T-helper 9 cell (primary cell): ENCODE measurements at regions not wholly inside any gene's neighbourhood (a gene's known extent, or its start where the extent isn't known, plus 50 kb on each side); places are given as distances from the start of the nearest gene placed in this dataset.
"Not testable (repeated sequence)": the region's sequence is repeated elsewhere in the genome, so short reads cannot be mapped to it uniquely, and the experiment has no call there.

Experiments
- DNase-seq: peaks from one replicate; pipeline ENCODE4 v3.0.0-alpha.2; 2020

DNA sequence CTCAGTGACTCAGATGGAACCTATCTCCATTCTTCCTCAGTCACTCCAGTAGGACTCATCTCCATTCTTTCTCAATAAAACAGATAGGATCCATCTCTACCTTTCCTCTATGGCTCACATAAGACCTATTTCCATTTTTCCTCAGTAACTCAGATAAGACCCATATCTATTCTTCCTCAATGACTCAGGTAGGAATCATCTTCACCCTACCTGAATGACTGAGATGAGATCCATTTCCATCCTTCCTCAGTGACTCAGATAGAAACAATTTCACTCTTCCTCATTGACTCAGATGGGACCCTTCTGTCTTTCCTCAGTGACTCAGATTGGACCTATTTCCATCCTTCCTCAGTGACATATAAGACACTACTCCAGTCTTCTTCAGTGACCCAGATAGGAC lies 165.1 kb downstream of the FBXO4 start:
- no peak for DNase-seq

DNA sequence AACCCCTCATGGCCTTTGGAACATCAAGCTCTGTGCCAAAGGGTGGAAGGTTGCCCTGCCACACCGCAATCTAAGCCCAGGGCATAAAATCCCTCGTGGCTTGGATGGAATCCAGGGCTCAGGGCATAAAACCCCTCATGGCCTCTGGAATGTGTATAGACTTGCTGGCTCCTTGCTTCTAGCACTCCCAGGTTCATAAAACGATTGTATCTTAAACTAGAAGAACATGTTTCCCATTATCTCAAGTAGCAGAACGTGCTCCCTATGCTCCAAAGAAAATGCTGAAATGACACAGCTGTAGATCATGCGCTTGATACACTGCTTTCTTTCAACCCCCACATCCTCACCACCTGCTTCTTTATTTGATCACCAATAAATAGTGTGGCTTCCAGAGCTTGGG lies 174.8 kb downstream of the FBXO4 start:
- DNase-seq, result not testable (repeated sequence)

- no peak for DNase-seq
Measured at GRCh38 chr5:42108468-42108867, 183.4 kb downstream of the FBXO4 start.

GRCh38 chr5:42109006-42109572 lies 184.0 kb downstream of the FBXO4 start:
- DNase-seq, result no peak

GRCh38 chr5:42115721-42116120 lies 190.6 kb downstream of the FBXO4 start:
- DNase-seq, result not testable (repeated sequence)

GRCh38 chr5:42120070-42120469 lies 195.0 kb downstream of the FBXO4 start:
- DNase-seq, result no peak

DNA sequence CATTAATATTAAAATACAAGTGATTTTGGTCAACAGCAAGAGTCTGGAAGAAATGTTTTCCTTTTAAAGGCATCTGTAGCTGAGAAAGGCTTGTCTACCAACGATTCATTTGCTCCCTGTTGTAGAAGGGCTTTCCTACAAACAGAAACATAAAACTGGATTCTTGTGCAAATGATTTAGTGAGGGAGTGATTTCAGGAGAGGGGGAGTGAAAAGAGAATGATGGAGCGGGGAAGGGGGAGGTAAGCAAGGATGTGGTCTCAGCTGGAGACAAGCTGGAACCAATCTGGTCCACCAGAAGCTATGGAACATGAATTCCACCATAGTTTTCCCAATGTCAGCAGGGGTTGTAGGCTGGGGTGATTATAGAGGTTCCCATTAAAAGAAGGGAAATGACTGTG lies 196.3 kb downstream of the FBXO4 start:
- no peak for DNase-seq

GRCh38 chr5:42131081-42131480 lies 206.0 kb downstream of the FBXO4 start:
- DNase-seq, result no peak

DNA sequence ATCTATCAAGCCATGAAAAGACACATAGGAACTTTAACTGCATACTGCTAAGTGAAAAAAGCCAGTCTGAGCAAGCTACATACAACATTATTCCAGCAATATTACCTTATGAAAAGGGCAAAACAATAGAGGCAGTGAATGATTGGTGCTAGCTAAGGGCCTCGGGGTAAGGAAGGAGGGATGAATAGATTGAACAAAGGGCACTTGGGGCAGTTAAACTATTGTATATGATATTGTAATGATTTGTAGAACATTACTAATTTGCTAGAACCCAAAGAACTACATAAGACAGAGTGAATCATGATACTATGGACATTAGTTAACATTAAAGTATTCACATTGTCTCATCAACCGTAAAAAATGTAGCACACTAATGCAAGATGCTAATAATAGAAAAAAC lies 218.3 kb downstream of the FBXO4 start:
- no peak for DNase-seq

DNA sequence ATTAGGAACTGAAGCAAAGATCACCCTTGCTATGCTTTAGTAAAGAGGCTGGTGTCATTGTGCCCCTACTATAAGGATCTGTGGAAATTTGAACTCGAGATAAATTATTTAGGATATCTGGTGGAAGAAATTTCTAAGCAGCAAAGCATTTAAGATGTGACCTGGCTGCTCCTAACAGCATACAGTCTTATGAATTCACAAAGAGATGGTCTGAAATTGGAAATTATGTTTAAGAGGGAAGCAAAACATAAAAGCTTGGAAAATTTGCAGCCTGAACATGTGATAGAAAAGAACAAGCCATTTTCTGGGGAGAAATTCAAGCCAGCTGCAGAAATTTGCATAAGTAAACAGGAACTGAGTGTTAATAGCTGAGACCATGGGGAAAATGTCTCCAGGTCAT lies 223.7 kb downstream of the FBXO4 start:
- DNase-seq, result no peak

GRCh38 chr5:42157215-42157614 lies 232.1 kb downstream of the FBXO4 start:
- no peak for DNase-seq

- DNase-seq, result no peak
Measured at GRCh38 chr5:42163083-42163482, 238.0 kb downstream of the FBXO4 start.

DNA sequence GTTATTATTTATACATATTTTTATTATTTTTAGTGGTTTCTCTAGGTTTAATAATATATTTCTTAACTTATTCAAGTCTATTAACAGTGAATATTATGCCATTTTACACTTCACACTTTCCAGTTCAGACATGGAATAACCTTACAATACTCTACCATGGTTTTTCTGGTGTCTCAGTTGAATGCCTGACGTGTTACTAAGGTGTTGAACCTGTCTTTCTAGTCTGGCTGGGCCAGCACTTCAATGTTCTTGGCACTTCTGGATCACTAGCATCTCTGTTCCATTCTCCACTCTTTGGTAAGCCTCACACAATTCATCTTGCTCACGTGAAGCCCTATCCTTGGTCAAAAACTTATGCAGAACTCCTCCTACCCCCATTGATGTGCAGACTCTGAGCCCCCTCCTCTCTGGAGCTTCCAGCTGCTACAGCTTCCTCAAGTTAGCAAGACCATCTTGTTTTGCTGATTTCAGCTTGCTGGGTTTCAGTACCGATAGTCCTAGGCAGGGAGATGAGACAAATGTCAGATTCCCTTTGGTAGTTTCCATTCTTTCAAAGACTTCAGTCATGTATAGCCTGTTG lies 243.1 kb downstream of the FBXO4 start:
- no peak for DNase-seq

DNA sequence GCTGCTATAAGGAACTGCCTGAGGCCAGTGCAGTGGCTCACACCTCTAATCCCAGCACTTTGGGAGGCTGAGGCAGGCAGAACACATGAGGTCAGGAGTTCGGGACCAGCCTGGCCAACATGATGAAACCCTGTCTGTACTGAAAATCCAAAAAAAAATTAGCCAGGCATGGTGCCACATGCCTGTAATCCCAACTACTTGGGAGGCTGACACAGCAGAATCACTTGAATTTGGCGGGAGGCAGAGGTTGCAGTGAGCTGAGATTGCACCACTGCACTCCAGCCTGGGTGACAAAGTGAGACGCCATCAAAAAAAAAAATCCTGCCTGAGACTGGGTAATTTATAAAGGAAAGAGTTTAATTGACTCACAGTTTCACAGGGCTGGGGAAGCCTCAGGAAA lies 247.1 kb upstream of the GHR start:
- DNase-seq, result not testable (repeated sequence)

- DNase-seq, result not testable (repeated sequence)
Measured at GRCh38 chr5:42179843-42180242, 243.4 kb upstream of the GHR start.

- DNase-seq, result no peak
Measured at GRCh38 chr5:42216904-42217303, 206.3 kb upstream of the GHR start.

DNA sequence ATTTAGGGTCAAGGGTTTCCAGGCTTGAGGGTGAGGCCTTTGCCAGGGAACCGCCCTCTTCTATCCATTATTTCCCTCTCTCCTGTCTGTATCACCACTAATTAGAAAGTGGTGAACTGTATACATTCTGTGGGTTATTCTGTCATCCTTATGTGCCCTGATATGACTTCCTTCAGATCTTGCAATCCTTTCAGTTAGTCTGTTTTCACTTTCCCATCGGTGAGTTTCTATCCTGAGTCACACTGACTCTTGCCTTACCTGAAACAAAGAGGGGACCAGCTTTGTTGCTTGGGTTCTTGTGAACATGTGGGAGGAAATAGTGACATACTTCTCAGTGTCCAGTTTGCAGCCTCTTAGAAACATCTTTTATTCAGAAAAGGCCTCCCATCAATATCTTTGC lies 205.4 kb upstream of the GHR start:
- DNase-seq, result no peak

- DNase-seq, result no peak
Measured at GRCh38 chr5:42225009-42225408, 198.2 kb upstream of the GHR start.

DNA sequence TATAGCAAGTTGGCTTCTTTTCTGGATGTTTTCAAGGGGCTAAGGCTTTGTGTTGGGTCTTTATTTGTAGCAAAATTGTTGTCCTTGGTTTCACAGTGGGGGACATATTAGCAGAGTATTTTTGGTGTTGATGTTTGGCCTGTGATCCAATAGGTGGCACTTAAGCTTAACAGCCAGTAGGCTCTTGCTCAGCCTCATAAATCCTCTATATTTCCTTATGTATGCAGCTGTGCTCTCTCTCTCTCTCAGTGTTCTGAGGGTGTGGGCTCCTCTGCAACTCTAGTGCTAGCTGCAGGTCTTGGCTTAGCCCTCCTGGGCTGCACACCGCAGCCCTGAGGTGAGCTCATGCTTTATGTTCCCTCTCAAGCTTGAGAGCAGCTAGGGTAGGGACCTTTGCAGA lies 195.0 kb upstream of the GHR start:
- DNase-seq, result no peak

DNA sequence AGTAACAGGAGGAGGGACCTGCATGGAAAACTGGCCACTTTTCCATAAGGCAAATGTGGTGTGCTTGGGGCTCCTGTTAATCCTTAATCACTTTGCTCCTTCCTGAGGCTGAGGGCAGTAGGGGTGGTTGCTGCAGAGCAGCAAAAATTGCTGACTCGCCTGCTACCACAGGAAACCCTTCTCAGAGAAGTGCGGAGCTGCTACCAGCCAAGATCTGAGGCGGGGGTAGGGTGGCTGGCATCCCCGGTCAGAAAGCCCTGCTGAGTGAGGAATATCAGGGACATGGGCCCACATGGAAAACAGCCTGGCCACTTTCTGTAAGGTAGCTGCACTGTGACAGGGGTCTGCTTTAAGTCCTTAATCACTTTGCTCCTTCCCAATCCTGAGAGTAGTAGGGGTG lies 192.4 kb upstream of the GHR start:
- DNase-seq, result no peak

- DNase-seq, result no peak
Measured at GRCh38 chr5:42235241-42235640, 188.0 kb upstream of the GHR start.

DNA sequence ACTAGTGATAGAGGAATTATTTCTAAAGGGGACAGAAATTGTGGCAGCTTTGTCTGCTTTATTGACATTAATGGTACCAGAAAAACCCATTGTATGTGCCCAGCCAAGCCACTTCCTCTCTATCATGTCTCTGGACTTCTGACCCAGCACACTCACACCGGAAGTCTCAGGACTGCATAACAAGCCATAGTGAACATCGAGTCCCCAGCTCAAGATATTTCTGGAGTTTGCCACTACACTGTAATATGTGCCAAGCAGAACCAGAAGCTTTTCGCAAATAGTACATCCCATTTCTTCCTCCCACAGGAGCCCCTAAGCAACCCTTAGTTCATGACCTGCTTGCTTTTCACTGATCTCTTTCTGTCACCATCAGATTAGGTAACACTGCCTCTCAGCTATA lies 187.4 kb upstream of the GHR start:
- DNase-seq, result no peak

DNA sequence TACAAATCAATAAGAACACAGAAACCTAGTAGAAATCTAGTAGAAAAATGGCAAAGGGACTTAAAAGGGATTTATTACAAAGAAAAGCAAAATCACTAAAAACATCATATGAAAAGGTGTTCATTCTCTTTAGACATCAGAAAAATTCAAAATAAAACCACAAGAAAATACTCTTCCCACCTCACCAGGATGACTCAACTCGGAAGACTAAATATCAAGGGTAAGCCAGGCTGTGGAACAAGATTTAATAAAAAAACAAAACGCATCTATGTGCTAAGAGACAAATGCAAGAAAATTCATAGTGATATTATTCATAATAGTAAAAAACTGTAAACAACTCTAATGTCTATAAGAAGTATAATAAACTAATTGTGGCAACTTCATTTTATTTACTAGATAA lies 181.6 kb upstream of the GHR start:
- DNase-seq, result no peak

DNA sequence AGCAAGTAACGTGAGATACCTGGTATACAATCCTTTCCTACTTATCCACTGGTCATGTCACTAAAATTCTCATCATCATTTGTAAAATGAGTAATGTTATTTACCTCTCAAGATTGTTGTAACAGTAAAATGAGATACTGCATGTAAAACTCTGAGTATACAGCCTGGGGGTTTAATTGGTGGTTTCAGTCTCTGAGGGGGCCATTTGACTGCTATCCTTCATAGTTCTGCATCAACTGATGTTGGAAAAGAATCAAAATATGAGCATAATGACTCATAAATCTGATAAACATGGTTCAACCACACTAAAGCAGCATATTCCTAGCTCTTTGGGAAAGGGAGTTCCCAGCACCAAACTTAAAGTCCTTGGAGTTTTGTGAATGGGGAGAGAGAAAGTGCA lies 181.0 kb upstream of the GHR start:
- DNase-seq, result no peak

- no peak for DNase-seq
Measured at GRCh38 chr5:42242881-42243485, 180.3 kb upstream of the GHR start.
